Transverse colon (tissue), 3 donors: ENCODE measurements at regions not wholly inside any gene's neighbourhood (a gene's known extent, or its start where the extent isn't known, plus 50 kb on each side); places are given as distances from the start of the nearest gene placed in this dataset.

ENCODE experiments used
- CTCF ChIP-seq, 5 experiments: fragments of 200-600 bp in 3 of 5; fragments of 450-650 bp in 2 of 5; sonication (generic) in 3 of 5; IDR thresholded peaks; 1 replicate in 2 of 5; 2 replicates in 3 of 5; pipeline ENCODE4 v1.5.1; 2016 to 2017; ENCODE audit warnings: antibody characterized with exemption in 5 of 5, inconsistent platforms in 3 of 5, mild to moderate bottlenecking in 2 of 5, moderate library complexity in 1 of 5
- EP300 ChIP-seq: sonication (generic); formaldehyde crosslinking; IDR thresholded peaks from one replicate; pipeline ENCODE4 v1.6.1; 2017; ENCODE audit warnings: antibody characterized with exemption, low read depth

GRCh38 chr4:126109836-126110235, 795.1 kb downstream of the FAT4 start:
- TF ChIP-seq CTCF (IDR thresholded peaks at IDR 0.05) (no peak), EP300 (no peak)
